ENCODE measurements at regions not wholly inside any gene's neighbourhood (a gene's known extent, or its start where the extent isn't known, plus 50 kb on each side); places are given as distances from the start of the nearest gene placed in this dataset.
"Not testable (repeated sequence)": the region's sequence is repeated elsewhere in the genome, so short reads cannot be mapped to it uniquely, and the experiment has no call there.

GRCh38 chr1:143574891-143575520 is 396.8 kb downstream of the FAM72C start:
- H3K9me3 Mint-ChIP-seq: peaks cover 14% of the 10 kb centered on the region
- H3K36me3 Mint-ChIP-seq (ENCODE audit: low read depth): no peaks in the 10 kb centered on the region
- no peak overlapping the region for H3K4me3 Mint-ChIP-seq
- peaks cover 10% of the 10 kb centered on the region for H3K27me3 Mint-ChIP-seq
- ATAC-seq (replicated peaks): no peak
- no peaks in the 10 kb centered on the region for H3K4me1 Mint-ChIP-seq
- no peak overlapping the region for H3K27ac Mint-ChIP-seq

GRCh38 chr1:143572661-143573060 is 399.1 kb downstream of the FAM72C start:
- not testable (repeated sequence) for H3K36me3 Mint-ChIP-seq (ENCODE audit: low read depth); H3K4me3 Mint-ChIP-seq; H3K9me3 Mint-ChIP-seq

GRCh38 chr1:143563761-143564160 is 408.0 kb downstream of the FAM72C start:
- not testable (repeated sequence) for H3K9me3 Mint-ChIP-seq; ATAC-seq (replicated peaks); H3K4me1 Mint-ChIP-seq; H3K27ac Mint-ChIP-seq; H3K4me3 Mint-ChIP-seq; H3K36me3 Mint-ChIP-seq (ENCODE audit: low read depth)
- H3K27me3 Mint-ChIP-seq: peaks cover 19% of the 10 kb centered on the region

More at GRCh38 chr1:143572661-143573060, 399.1 kb downstream of the FAM72C start:
- ATAC-seq (replicated peaks); H3K4me1 Mint-ChIP-seq; H3K27ac Mint-ChIP-seq: not testable (repeated sequence)
- H3K27me3 Mint-ChIP-seq: peaks cover 19% of the 10 kb centered on the region

GRCh38 chr1:143553627-143554026 is 418.2 kb downstream of the FAM72C start:
- ATAC-seq (replicated peaks): no peak
- Mint-ChIP-seq H3K9me3 (peaks cover 6% of the 10 kb centered on the region), H3K27me3 (peaks cover 25% of the 10 kb centered on the region), H3K27ac (no peak overlapping the region), H3K36me3 (ENCODE audit: low read depth) (no peaks in the 10 kb centered on the region), H3K4me1 (no peaks in the 10 kb centered on the region), H3K4me3 (no peak overlapping the region)

- ATAC-seq (replicated peaks); H3K36me3 Mint-ChIP-seq (ENCODE audit: low read depth); H3K4me3 Mint-ChIP-seq; H3K4me1 Mint-ChIP-seq; H3K27ac Mint-ChIP-seq: not testable (repeated sequence)
- Mint-ChIP-seq H3K9me3 (peaks cover 18% of the 10 kb centered on the region), H3K27me3 (peaks cover 21% of the 10 kb centered on the region)
Measured at GRCh38 chr1:143504703-143505102, 467.1 kb downstream of the FAM72C start.

- not testable (repeated sequence) for H3K27ac Mint-ChIP-seq; H3K4me1 Mint-ChIP-seq; H3K4me3 Mint-ChIP-seq; ATAC-seq (replicated peaks); H3K36me3 Mint-ChIP-seq (ENCODE audit: low read depth)
- peaks cover 18% of the 10 kb centered on the region for H3K9me3 Mint-ChIP-seq
- H3K27me3 Mint-ChIP-seq: peaks cover 21% of the 10 kb centered on the region
Measured at GRCh38 chr1:143504080-143504479, 467.7 kb downstream of the FAM72C start.

- not testable (repeated sequence) for H3K4me1 Mint-ChIP-seq; H3K36me3 Mint-ChIP-seq (ENCODE audit: low read depth); H3K4me3 Mint-ChIP-seq; ATAC-seq (replicated peaks); H3K27ac Mint-ChIP-seq
- Mint-ChIP-seq H3K9me3 (peaks cover 18% of the 10 kb centered on the region), H3K27me3 (peaks cover 21% of the 10 kb centered on the region)
Measured at GRCh38 chr1:143503048-143503447, 468.7 kb downstream of the FAM72C start.

GRCh38 chr1:143502038-143502437 is 469.7 kb downstream of the FAM72C start:
- H3K4me1 Mint-ChIP-seq; ATAC-seq (replicated peaks); H3K27ac Mint-ChIP-seq; H3K36me3 Mint-ChIP-seq (ENCODE audit: low read depth); H3K4me3 Mint-ChIP-seq: not testable (repeated sequence)
- Mint-ChIP-seq H3K27me3 (peaks cover 21% of the 10 kb centered on the region), H3K9me3 (peaks cover 18% of the 10 kb centered on the region)

GRCh38 chr1:143498059-143498749 is 473.6 kb downstream of the FAM72C start:
- H3K4me3 Mint-ChIP-seq; H3K36me3 Mint-ChIP-seq (ENCODE audit: low read depth); H3K4me1 Mint-ChIP-seq; H3K27ac Mint-ChIP-seq; ATAC-seq (replicated peaks): not testable (repeated sequence)
- Mint-ChIP-seq H3K9me3 (peaks cover 12% of the 10 kb centered on the region), H3K27me3 (peaks cover 13% of the 10 kb centered on the region)

- Mint-ChIP-seq H3K27me3 (peaks cover 6% of the 10 kb centered on the region), H3K9me3 (peaks cover 5% of the 10 kb centered on the region), H3K27ac (no peak overlapping the region), H3K36me3 (ENCODE audit: low read depth) (peaks cover 7% of the 10 kb centered on the region), H3K4me1 (no peaks in the 10 kb centered on the region), H3K4me3 (no peak overlapping the region)
- no peak for ATAC-seq (replicated peaks)
Measured at GRCh38 chr1:143497374-143497747, 474.4 kb downstream of the FAM72C start.

GRCh38 chr1:143496526-143497373 is 475.0 kb downstream of the FAM72C start:
- not testable (repeated sequence) for H3K4me3 Mint-ChIP-seq; H3K36me3 Mint-ChIP-seq (ENCODE audit: low read depth); H3K9me3 Mint-ChIP-seq; H3K27ac Mint-ChIP-seq; H3K27me3 Mint-ChIP-seq; H3K4me1 Mint-ChIP-seq; ATAC-seq (replicated peaks)
